ENCODE measurements at regions not wholly inside any gene's neighbourhood (a gene's known extent, or its start where the extent isn't known, plus 50 kb on each side); places are given as distances from the start of the nearest gene placed in this dataset.

- Histone ChIP-seq H2BK20ac (ENCODE audit: low read length) (no peak overlapping the region), H3K18ac (ENCODE audit: extremely low read depth, low read length) (no peak overlapping the region), H3K27me3 (replicated peaks in 1 of 4; ENCODE audit: control insufficient read depth in 3 of 4, extremely low read depth in 1 of 4, insufficient read depth in 3 of 4, low read length in 3 of 4) (no peaks in the 10 kb centered on the region), H3K27ac (ENCODE audit: low read depth, low read length) (no peak overlapping the region), H3K4me3 (ENCODE audit: extremely low read depth in 1 of 4, insufficient read depth in 2 of 4, low read depth in 3 of 4, low read length in 4 of 4) (no peak overlapping the region), H3K4me2 (ENCODE audit: insufficient read depth in 1 of 2, low read depth in 2 of 2, low read length in 2 of 2) (no peak overlapping the region), H3K56ac (replicated peaks; ENCODE audit: insufficient read length, low read depth, low read length) (no peak overlapping the region), H3K9ac (replicated peaks in 1 of 4; ENCODE audit: extremely low read depth in 1 of 4, low read depth in 3 of 4, low read length in 3 of 4) (no peak overlapping the region), H3K14ac (ENCODE audit: insufficient read length) (no peak overlapping the region), H4K91ac (replicated peaks; ENCODE audit: insufficient read length, low read length) (no peak overlapping the region), H2BK12ac (ENCODE audit: low read depth, low read length) (no peak overlapping the region), H3K79me1 (ENCODE audit: low read depth, low read length) (no peaks in the 10 kb centered on the region), H2AFZ (ENCODE audit: low read length) (no peak overlapping the region), H4K20me1 (replicated peaks in 1 of 2; ENCODE audit: control insufficient read depth in 1 of 2, insufficient read depth in 2 of 2, low read length in 2 of 2) (no peaks in the 10 kb centered on the region), H2AK5ac (ENCODE audit: low read depth, low read length) (no peak overlapping the region), H2BK5ac (ENCODE audit: low read depth, low read length) (no peak overlapping the region), H4K5ac (ENCODE audit: insufficient read length, low read depth, low read length) (no peak overlapping the region), H3K9me3 (ENCODE audit: insufficient read depth in 2 of 2, low read depth in 1 of 2, low read length in 1 of 2) (no peaks in the 10 kb centered on the region), H3K23me2 (ENCODE audit: low read depth, low read length) (no peaks in the 10 kb centered on the region), H2BK15ac (ENCODE audit: low read length) (no peak overlapping the region), H3K4me1 (replicated peaks in 1 of 4; ENCODE audit: control insufficient read depth in 3 of 4, insufficient read depth in 4 of 4, low read length in 3 of 4) (no peaks in the 10 kb centered on the region), H3K79me2 (ENCODE audit: control insufficient read depth in 1 of 2, insufficient read depth in 2 of 2, low read length in 2 of 2) (no peaks in the 10 kb centered on the region), H4K8ac (ENCODE audit: extremely low read depth, insufficient read depth, low read length) (no peak overlapping the region), H3K36me3 (ENCODE audit: control insufficient read depth in 2 of 4, insufficient read depth in 4 of 4, low read length in 3 of 4) (no peaks in the 10 kb centered on the region), H3K23ac (ENCODE audit: insufficient read length) (no peak overlapping the region), H2BK120ac (replicated peaks; ENCODE audit: low read depth, low read length) (no peak overlapping the region), H3K4ac (replicated peaks; ENCODE audit: insufficient read length, low read depth, low read length) (no peak overlapping the region)
- DNase-seq (ENCODE audit: low read depth in 1 of 2, low spot score in 2 of 2) (no peak), FAIRE-seq (no peak)
- no peak for TF ChIP-seq JUND (IDR thresholded peaks at IDR 0.05; ENCODE audit: low read length)
- no peak for TF ChIP-seq SAP30 (IDR thresholded peaks at IDR 0.05; ENCODE audit: insufficient read depth, insufficient replicate concordance, low read length)
- TF ChIP-seq CREB1 (IDR thresholded peaks at IDR 0.05) = no peak
- ChIA-PET POLR2A (ENCODE audit: partially characterized antibody) (no interaction called here), CTCF (ENCODE audit: partially characterized antibody) (no interaction called here)
These were observed 832.3 kb upstream of the ADGRB3 start for GRCh38 chr6:67802771-67803170.

Measured in H1 (cell line).